ENCODE measurements at regions not wholly inside any gene's neighbourhood (a gene's known extent, or its start where the extent isn't known, plus 50 kb on each side); places are given as distances from the start of the nearest gene placed in this dataset.

DNA sequence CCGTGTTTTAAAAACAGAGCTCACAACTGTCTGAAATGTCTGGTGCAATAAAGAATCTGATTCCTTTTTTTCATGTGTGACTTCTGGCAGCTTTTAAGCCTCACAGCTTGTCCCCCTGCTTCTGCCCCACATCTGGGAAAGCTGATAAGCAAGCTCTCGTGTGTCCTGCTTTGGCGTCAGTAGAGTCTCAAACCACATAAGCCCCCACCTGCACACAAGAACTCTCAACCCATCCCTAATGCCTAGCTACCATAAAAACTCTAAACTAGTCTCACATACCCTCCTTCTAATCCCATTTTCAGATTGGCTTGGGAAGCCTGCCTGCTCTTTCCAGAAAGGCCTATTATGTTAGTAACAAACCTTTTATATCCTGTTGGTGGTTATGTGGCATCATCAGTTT lies 94.6 kb upstream of the DAB1 start:
- H3K4me1 ChIP-seq: no peaks in the 10 kb centered on the region
- H3K4me3 ChIP-seq: no peak overlapping the region
- H3K27ac ChIP-seq: no peak overlapping the region
- no peak for TF ChIP-seq POLR2A (IDR thresholded peaks at IDR 0.05)
- TF ChIP-seq, protein P1, sequence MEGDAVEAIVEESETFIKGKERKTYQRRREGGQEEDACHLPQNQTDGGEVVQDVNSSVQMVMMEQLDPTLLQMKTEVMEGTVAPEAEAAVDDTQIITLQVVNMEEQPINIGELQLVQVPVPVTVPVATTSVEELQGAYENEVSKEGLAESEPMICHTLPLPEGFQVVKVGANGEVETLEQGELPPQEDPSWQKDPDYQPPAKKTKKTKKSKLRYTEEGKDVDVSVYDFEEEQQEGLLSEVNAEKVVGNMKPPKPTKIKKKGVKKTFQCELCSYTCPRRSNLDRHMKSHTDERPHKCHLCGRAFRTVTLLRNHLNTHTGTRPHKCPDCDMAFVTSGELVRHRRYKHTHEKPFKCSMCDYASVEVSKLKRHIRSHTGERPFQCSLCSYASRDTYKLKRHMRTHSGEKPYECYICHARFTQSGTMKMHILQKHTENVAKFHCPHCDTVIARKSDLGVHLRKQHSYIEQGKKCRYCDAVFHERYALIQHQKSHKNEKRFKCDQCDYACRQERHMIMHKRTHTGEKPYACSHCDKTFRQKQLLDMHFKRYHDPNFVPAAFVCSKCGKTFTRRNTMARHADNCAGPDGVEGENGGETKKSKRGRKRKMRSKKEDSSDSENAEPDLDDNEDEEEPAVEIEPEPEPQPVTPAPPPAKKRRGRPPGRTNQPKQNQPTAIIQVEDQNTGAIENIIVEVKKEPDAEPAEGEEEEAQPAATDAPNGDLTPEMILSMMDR (IDR thresholded peaks at IDR 0.05 in 4 of 5, conservative IDR thresholded peaks at IDR 0.05 in 1 of 5): no peak
- in situ Hi-C loops (cut with MboI; ENCODE audit: low sequenced_read_pairs in 4 of 4): no loop called here
- intact Hi-C loops (cut with DNase I; ENCODE audit: low total_unique reads): no loop called here
- no peaks in the 10 kb centered on the region for H3K27me3 ChIP-seq
- DNase-seq (no peak), ATAC-seq (no peak)
- no peaks in the 10 kb centered on the region for H3K9me3 ChIP-seq
- H3K36me3 ChIP-seq: no peaks in the 10 kb centered on the region

DNA sequence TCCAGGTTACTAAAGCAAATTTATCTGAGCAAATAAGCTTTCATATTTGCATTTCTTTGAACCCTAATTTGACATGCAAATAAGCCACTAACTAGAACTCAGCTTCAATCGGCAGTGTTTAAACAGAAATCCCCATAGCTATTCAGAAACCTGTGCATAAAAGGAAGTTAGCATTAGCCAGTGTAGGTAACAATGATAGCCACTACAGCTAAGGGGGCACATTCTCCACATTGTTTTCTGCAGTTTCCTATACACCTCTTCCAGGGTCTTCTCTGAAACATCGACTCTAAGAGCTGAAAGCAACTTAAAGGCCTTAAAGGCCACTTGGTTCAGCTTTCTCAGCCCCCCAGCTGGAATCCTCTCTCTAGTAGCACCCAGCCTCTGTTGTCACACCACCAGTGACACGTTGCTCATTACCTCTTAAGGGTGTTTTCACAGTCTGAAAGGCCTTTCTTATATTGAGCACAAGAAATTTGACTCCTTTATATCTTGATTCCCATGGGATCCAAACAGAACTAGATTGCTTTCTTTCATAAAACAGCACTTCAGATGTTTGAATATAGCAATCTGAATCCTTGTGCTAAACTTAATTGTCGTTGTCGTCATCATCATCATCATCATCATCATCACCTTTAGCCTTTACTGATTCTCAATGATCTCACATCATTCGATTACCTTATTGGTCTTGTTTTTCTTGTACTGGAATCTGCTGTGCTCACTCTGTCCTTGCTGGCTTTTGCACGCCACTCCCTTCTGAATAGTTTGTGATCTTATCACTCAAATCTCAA lies 93.9 kb upstream of the DAB1 start:
- no peak overlapping the region for H3K4me3 ChIP-seq
- no peaks in the 10 kb centered on the region for H3K4me1 ChIP-seq
- intact Hi-C loops (cut with DNase I; ENCODE audit: low total_unique reads) (no loop called here), in situ Hi-C loops (cut with MboI; ENCODE audit: low sequenced_read_pairs in 4 of 4) (no loop called here)
- H3K36me3 ChIP-seq: no peaks in the 10 kb centered on the region
- no peaks in the 10 kb centered on the region for H3K9me3 ChIP-seq
- H3K27ac ChIP-seq: no peak overlapping the region
- no peaks in the 10 kb centered on the region for H3K27me3 ChIP-seq
- ATAC-seq (no peak), DNase-seq (no peak)
- TF ChIP-seq, protein P1 (IDR thresholded peaks at IDR 0.05 in 4 of 5, conservative IDR thresholded peaks at IDR 0.05 in 1 of 5): no peak
- no peak for TF ChIP-seq POLR2A (IDR thresholded peaks at IDR 0.05)

DNA sequence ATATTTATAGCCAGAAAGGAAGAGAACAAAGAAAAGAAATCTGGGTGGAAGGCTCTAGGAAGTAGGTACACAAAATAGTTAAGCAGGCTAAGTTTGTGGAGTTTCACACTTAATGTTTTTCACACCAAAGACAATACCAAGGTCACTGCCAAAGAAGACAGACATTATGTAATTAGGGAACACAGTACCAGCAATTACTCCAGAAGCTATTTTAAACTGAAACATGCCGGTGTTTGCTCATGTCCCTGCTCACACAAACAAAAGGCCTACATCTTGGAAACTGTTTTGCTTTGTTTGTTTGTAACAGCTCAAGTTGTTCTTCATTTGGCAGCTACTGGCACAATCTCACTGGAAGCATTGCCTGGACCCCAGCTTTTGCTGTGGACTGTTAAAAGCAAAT lies 88.5 kb upstream of the DAB1 start:
- H3K27ac ChIP-seq: no peak overlapping the region
- no peaks in the 10 kb centered on the region for H3K9me3 ChIP-seq
- DNase-seq (no peak), ATAC-seq (no peak)
- peaks cover 0 to 3% of the 10 kb centered on the region in 2 donors for H3K4me1 ChIP-seq
- intact Hi-C loops (cut with DNase I; ENCODE audit: low total_unique reads): no loop called here
- no peaks in the 10 kb centered on the region for H3K27me3 ChIP-seq
- H3K4me3 ChIP-seq: no peak overlapping the region
- TF ChIP-seq, protein P1 (IDR thresholded peaks at IDR 0.05 in 4 of 5, conservative IDR thresholded peaks at IDR 0.05 in 1 of 5): no peak
- TF ChIP-seq POLR2A (IDR thresholded peaks at IDR 0.05): no peak
- in situ Hi-C loops (cut with MboI; ENCODE audit: low sequenced_read_pairs in 4 of 4): no loop called here
- H3K36me3 ChIP-seq: no peaks in the 10 kb centered on the region

DNA sequence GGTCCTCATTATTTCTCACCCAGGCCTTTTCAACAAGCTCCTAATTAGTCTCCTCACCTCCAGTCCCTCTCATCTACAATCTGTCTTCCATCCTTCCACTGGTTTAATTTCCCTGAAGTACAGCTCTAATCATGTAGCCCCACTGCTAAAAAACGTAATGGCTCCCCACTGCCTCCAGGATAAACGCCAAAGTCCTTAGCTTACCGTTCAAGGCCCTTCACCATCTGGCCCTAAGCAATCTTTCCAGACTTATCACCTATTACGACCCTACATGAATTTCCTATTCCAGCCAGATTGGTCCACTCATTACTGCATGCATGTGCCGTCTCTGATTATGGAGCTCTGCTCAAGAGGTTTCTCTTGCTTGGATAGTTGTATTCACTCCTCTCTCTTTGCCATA lies 83.1 kb upstream of the DAB1 start:
- ATAC-seq (no peak), DNase-seq (no peak)
- TF ChIP-seq POLR2A (IDR thresholded peaks at IDR 0.05): no peak
- Histone ChIP-seq H3K27ac (no peak overlapping the region), H3K9me3 (no peaks in the 10 kb centered on the region), H3K27me3 (no peaks in the 10 kb centered on the region), H3K36me3 (no peaks in the 10 kb centered on the region), H3K4me1 (no peaks in the 10 kb centered on the region), H3K4me3 (no peak overlapping the region)
- intact Hi-C loops (cut with DNase I; ENCODE audit: low total_unique reads): no loop called here
- in situ Hi-C loops (cut with MboI; ENCODE audit: low sequenced_read_pairs in 4 of 4): no loop called here

DNA sequence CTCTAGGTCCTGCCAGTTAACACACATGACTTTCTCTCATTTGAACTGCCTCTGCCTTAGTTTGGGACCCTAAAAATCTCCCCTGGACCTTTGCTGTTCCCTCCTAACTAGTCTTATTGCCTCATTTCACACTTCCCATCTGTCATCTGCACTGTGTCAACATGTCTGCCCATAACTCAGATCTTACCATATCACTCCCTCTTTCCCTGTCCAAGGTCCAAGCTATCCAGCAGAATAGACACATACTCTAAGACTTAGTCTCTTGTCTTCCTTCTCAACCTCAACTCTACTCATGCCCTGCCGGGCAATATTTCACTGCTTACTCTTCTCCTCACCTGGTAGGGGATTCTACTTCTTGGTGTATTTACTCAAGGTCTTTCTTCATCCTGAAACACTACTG lies 79.5 kb upstream of the DAB1 start:
- intact Hi-C loops (cut with DNase I; ENCODE audit: low total_unique reads): no loop called here
- no peaks in the 10 kb centered on the region for H3K27me3 ChIP-seq
- no peaks in the 10 kb centered on the region for H3K36me3 ChIP-seq
- H3K9me3 ChIP-seq: no peaks in the 10 kb centered on the region
- DNase-seq (no peak), ATAC-seq (no peak)
- in situ Hi-C loops (cut with MboI; ENCODE audit: low sequenced_read_pairs in 4 of 4): no loop called here
- no peaks in the 10 kb centered on the region for H3K4me1 ChIP-seq
- TF ChIP-seq POLR2A (IDR thresholded peaks at IDR 0.05): no peak
- TF ChIP-seq, protein P1 (IDR thresholded peaks at IDR 0.05 in 4 of 5, conservative IDR thresholded peaks at IDR 0.05 in 1 of 5): no peak
- no peak overlapping the region for H3K4me3 ChIP-seq
- no peak overlapping the region for H3K27ac ChIP-seq
